Pancreas (tissue), 10 donors: ENCODE measurements at regions not wholly inside any gene's neighbourhood (a gene's known extent, or its start where the extent isn't known, plus 50 kb on each side); places are given as distances from the start of the nearest gene placed in this dataset.

ENCODE experiments used
- ATAC-seq, 4 donors: fragments of 200-7000 bp; cut with Tn5 transposase; one replicate each; pipeline versions ENCODE4 v1.8.0 to v1.9.1; 2020; ENCODE audit warnings: mild to moderate bottlenecking in 4 of 4, moderate library complexity in 4 of 4
- DNase-seq, 6 donors: peaks; one replicate each; pipeline ENCODE4 v3.0.0-alpha.2; 2020
- FAIRE-seq: peaks from 2 replicates; lab custom pipeline; 2012; peaks lifted over from hg19 to GRCh38; lab: Jason Lieb, UNC
- H3K27ac ChIP-seq, 4 donors: fragments of 200-600 bp; sonication (generic); 1 replicate in 3 of 4; 2 replicates in 1 of 4; pipeline versions ENCODE4 v1.5.0 to v1.8.0; 2020
- H3K27me3 ChIP-seq, 4 donors: fragments of 200-600 bp; one replicate each; pipeline ENCODE4 v1.8.0; 2021
- H3K36me3 ChIP-seq, 3 donors: fragments of 200-600 bp; sonication (generic) in 1 of 3; one replicate each; pipeline versions ENCODE4 v1.5.0 to v1.8.0; 2020 to 2021
- H3K4me1 ChIP-seq, 3 donors: fragments of 200-600 bp; one replicate each; pipeline ENCODE4 v1.8.0; 2021
- H3K4me3 ChIP-seq, 4 donors: fragments of 200-600 bp; sonication (generic) in 2 of 4; one replicate each; pipeline versions ENCODE4 v1.5.0 to v1.8.0; 2020 to 2021
- H3K9me3 ChIP-seq, 4 donors: fragments of 200-600 bp; one replicate each; pipeline ENCODE4 v1.8.0; 2021
- WGBS, 2 donors: extraction: QIAGEN DNeasy Blood & Tissue Kit; methylation state at CpG; one replicate each; pipeline ENCODE4 v1.1.7; 2013; 5-methylcytosine and 5-hydroxymethylcytosine counted together
- intact Hi-C, 3 donors: fragments of 100-400 bp; cut with DNase I; formaldehyde crosslinking; loops; one replicate each; pipeline versions ENCODE4 v1.11.1 to v1.14.2; 2022
- microRNA-seq, 2 donors: library from miRNA; unstranded; fragments of <30 nt; microRNA quantifications; one replicate each; pipeline versions ENCODE4 to v1.1.0, GENCODE V29; 2019 to 2020
- TF ChIP-seq, protein P1 (sequence below), 4 donors: fragments of 200-600 bp; sonication (generic) in 3 of 4; IDR thresholded peaks; one replicate each; pipeline versions ENCODE4 v1.5.0 to v1.8.0; 2021; ENCODE audit warnings: antibody characterized with exemption in 4 of 4
- donor health status: healthy with polysubstance abuse.
- donor health status: DM: no; HTN: no; CAD: no; lungs with moderate emphysema.
- donor health status: DM: no; HTN: no; CAD: no.
- donor health status: control.
- donor health status: control.
- donor health status: Bipolar disorder and iron deficiency.
- donor health status: DM: yes; HTN: yes; CAD: no.
- donor health status: DM: no; HTN: no; CAD: no.
- donor health status: DM: no; HTN: no; CAD: no.
- donor health status: DM: yes; HTN: yes; CAD: no.

DNA sequence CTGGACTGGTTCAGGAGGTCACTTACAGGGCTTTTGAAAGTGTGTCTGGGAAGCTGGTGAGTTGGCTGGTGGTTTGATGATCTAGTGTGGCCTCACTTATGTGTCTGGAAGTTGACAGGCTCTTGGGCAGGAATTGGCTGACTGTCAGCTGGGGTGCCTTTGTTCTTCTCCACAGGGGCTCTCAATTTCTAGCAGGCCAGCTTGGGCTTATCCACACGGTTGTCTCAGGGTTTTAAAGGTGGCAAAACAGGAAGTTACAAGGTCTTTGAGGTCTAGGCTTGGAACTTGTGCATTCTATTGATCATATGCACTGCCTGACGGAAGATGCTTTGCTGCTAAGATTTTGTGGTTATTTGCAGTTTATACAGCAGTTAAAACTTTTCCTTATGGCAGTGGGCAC lies 52.0 kb upstream of the CELF4 start:
- no peaks in the 10 kb centered on the region for H3K36me3 ChIP-seq
- no peaks in the 10 kb centered on the region for H3K9me3 ChIP-seq
- no peaks in the 10 kb centered on the region for H3K4me1 ChIP-seq
- TF ChIP-seq, protein P1, sequence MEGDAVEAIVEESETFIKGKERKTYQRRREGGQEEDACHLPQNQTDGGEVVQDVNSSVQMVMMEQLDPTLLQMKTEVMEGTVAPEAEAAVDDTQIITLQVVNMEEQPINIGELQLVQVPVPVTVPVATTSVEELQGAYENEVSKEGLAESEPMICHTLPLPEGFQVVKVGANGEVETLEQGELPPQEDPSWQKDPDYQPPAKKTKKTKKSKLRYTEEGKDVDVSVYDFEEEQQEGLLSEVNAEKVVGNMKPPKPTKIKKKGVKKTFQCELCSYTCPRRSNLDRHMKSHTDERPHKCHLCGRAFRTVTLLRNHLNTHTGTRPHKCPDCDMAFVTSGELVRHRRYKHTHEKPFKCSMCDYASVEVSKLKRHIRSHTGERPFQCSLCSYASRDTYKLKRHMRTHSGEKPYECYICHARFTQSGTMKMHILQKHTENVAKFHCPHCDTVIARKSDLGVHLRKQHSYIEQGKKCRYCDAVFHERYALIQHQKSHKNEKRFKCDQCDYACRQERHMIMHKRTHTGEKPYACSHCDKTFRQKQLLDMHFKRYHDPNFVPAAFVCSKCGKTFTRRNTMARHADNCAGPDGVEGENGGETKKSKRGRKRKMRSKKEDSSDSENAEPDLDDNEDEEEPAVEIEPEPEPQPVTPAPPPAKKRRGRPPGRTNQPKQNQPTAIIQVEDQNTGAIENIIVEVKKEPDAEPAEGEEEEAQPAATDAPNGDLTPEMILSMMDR (IDR thresholded peaks at IDR 0.05) = no peak
- no peak overlapping the region for H3K4me3 ChIP-seq
- DNase-seq = no peak
- ATAC-seq = no peak
- H3K27me3 ChIP-seq = no peaks in the 10 kb centered on the region
- FAIRE-seq = no peak
- intact Hi-C loops = no loop called here
- no peak overlapping the region for H3K27ac ChIP-seq
- WGBS, 2 donors = 27 to 41% methylated on average over 2 of the region's 2 CpGs

Small RNA genes lying in the stretch of these regions (microRNA-seq; reads per million reads assigned to microRNA genes)
- gene MIR4318 = 0 reads per million in 2 donors
- 0 reads per million in 2 donors for gene MIR5583-1
- gene MIR5583-2 = 0 reads per million in 2 donors
- 0 reads per million in 2 donors for gene MIR924
